ENCODE measurements at regions not wholly inside any gene's neighbourhood (a gene's known extent, or its start where the extent isn't known, plus 50 kb on each side); places are given as distances from the start of the nearest gene placed in this dataset.
A peak's percentile ranks its signal among the peaks of the same experiment; 100 is the strongest.

DNA sequence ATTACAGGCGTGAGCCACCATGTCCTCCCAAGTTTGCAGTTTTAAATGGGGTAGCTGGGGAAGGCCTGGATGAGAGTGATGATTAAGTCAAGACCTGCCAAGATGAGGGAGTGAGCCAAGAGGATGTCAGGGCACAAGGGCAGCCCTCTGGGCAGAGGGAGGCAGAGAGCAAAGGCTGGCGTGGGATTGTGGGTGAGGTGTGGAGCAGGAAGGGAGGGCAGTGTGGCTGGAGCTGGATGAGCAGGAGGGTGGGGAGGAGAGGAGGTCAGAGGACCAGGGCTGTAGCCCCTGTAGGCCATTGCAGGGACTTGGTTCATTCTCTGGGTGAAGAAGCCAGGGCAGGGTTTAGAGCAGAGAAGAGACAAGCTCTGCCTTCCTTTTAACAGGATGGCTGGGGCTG, 53.7 kb upstream of the CTNNA1 start:
- Histone ChIP-seq H2AFZ (ENCODE audit: low read length) (no peak overlapping the region), H3K9me2 (replicated peaks; ENCODE audit: low read depth, low read length) (no peaks in the 10 kb centered on the region), H3K36me3 (ENCODE audit: insufficient read depth, low read length) (no peaks in the 10 kb centered on the region), H3K79me2 (ENCODE audit: insufficient read depth, low read length) (no peaks in the 10 kb centered on the region), H3K4me2 (ENCODE audit: low read depth, low read length, poor library complexity, severe bottlenecking) (no peak overlapping the region), H3K27me3 (ENCODE audit: insufficient read depth, low read length, poor library complexity, severe bottlenecking) (peaks cover 5% of the 10 kb centered on the region), H3F3A (ENCODE audit: low read depth) (no peaks in the 10 kb centered on the region), H3K4me1 (ENCODE audit: insufficient read depth, low read length, poor library complexity, severe bottlenecking) (peaks cover 4% of the 10 kb centered on the region), H3K9me3 (ENCODE audit: insufficient read depth, low read depth, low read length) (no peaks in the 10 kb centered on the region), H3K4me3 (ENCODE audit: low read length, poor library complexity, severe bottlenecking) (no peak overlapping the region), H4K20me1 (ENCODE audit: insufficient read depth, low read length, poor library complexity, severe bottlenecking) (no peaks in the 10 kb centered on the region), H3K9ac (ENCODE audit: low read depth, low read length, poor library complexity, severe bottlenecking) (no peak overlapping the region)
- TF ChIP-seq, protein P1, sequence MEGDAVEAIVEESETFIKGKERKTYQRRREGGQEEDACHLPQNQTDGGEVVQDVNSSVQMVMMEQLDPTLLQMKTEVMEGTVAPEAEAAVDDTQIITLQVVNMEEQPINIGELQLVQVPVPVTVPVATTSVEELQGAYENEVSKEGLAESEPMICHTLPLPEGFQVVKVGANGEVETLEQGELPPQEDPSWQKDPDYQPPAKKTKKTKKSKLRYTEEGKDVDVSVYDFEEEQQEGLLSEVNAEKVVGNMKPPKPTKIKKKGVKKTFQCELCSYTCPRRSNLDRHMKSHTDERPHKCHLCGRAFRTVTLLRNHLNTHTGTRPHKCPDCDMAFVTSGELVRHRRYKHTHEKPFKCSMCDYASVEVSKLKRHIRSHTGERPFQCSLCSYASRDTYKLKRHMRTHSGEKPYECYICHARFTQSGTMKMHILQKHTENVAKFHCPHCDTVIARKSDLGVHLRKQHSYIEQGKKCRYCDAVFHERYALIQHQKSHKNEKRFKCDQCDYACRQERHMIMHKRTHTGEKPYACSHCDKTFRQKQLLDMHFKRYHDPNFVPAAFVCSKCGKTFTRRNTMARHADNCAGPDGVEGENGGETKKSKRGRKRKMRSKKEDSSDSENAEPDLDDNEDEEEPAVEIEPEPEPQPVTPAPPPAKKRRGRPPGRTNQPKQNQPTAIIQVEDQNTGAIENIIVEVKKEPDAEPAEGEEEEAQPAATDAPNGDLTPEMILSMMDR (conservative IDR thresholded peaks at IDR 0.05; ENCODE audit: low read length), result no peak
- TF ChIP-seq EZH2phosphoT487 (IDR thresholded peaks at IDR 0.05; ENCODE audit: borderline replicate concordance), result no peak

DNA sequence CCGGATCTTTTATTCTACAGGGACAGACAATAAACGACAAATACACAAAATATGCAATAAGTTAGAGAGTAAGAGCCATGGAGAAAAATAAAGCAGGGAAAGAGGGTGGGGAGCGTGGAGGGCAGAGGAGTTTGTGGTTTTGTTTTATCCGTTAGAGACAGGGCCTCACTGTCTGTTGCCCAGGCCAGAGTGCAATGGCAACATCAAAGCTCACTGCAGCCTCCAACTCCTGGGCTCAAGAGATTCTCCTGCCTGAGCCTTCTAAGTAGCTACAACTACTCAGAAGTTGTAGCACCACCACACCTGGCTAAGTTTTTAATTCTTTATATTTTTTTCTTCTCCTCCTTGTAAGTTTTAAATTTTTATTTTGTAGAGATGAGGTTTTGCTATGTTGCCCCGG, 54.5 kb upstream of the CTNNA1 start:
- Histone ChIP-seq H3K36me3 (ENCODE audit: insufficient read depth, low read length) (no peaks in the 10 kb centered on the region), H3K4me3 (ENCODE audit: low read length, poor library complexity, severe bottlenecking) (no peak overlapping the region), H2AFZ (ENCODE audit: low read length) (no peak overlapping the region), H3K79me2 (ENCODE audit: insufficient read depth, low read length) (no peaks in the 10 kb centered on the region), H3K9ac (ENCODE audit: low read depth, low read length, poor library complexity, severe bottlenecking) (no peak overlapping the region), H3K9me3 (ENCODE audit: insufficient read depth, low read depth, low read length) (no peaks in the 10 kb centered on the region), H3K4me1 (ENCODE audit: insufficient read depth, low read length, poor library complexity, severe bottlenecking) (peaks cover 4% of the 10 kb centered on the region), H3F3A (ENCODE audit: low read depth) (no peaks in the 10 kb centered on the region), H3K9me2 (replicated peaks; ENCODE audit: low read depth, low read length) (no peaks in the 10 kb centered on the region), H4K20me1 (ENCODE audit: insufficient read depth, low read length, poor library complexity, severe bottlenecking) (no peaks in the 10 kb centered on the region), H3K27me3 (ENCODE audit: insufficient read depth, low read length, poor library complexity, severe bottlenecking) (peaks cover 5% of the 10 kb centered on the region), H3K4me2 (ENCODE audit: low read depth, low read length, poor library complexity, severe bottlenecking) (peak overlapping the region; percentile 4)
- no peak for TF ChIP-seq EZH2phosphoT487 (IDR thresholded peaks at IDR 0.05; ENCODE audit: borderline replicate concordance)
- TF ChIP-seq, protein P1 (conservative IDR thresholded peaks at IDR 0.05; ENCODE audit: low read length), result no peak

DNA sequence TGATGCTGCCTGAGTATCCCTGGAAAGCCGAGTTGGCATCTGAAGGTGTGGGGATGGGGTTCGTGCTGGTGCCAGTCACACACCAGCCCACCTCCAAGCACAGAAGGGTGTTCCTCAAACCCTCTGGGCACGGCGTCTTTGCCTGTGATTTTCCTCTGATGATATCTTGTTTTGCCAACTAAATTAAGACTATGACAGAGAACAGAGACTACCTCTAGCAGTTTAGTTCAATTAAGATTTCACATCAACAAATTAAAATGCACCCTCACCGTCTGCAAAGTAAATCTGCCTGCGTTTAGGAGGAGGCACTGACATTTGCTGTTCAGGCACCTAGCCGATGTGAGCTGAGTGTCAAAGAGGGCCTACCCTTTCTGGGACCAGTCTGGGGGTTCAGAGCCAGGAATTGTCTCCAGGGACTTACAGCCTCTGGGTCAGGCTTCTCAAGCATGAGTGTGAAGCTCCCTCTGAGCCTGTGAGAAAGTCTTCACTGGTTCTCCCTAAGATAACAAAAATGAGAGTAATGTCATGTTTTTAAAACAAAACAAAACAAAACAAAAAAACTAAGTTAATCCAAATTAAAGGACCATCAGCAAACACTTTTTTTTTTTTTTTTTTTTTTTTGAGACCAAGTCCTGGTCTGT, 55.4 kb upstream of the CTNNA1 start:
- Histone ChIP-seq H3F3A (ENCODE audit: low read depth) (no peaks in the 10 kb centered on the region), H3K27me3 (ENCODE audit: insufficient read depth, low read length, poor library complexity, severe bottlenecking) (peaks cover 2% of the 10 kb centered on the region), H4K20me1 (ENCODE audit: insufficient read depth, low read length, poor library complexity, severe bottlenecking) (no peaks in the 10 kb centered on the region), H3K9ac (ENCODE audit: low read depth, low read length, poor library complexity, severe bottlenecking) (no peak overlapping the region), H3K9me3 (ENCODE audit: insufficient read depth, low read depth, low read length) (no peaks in the 10 kb centered on the region), H3K9me2 (replicated peaks; ENCODE audit: low read depth, low read length) (no peaks in the 10 kb centered on the region), H2AFZ (ENCODE audit: low read length) (no peak overlapping the region), H3K79me2 (ENCODE audit: insufficient read depth, low read length) (no peaks in the 10 kb centered on the region), H3K4me1 (ENCODE audit: insufficient read depth, low read length, poor library complexity, severe bottlenecking) (peaks cover 4% of the 10 kb centered on the region), H3K4me2 (ENCODE audit: low read depth, low read length, poor library complexity, severe bottlenecking) (no peak overlapping the region), H3K4me3 (ENCODE audit: low read length, poor library complexity, severe bottlenecking) (no peak overlapping the region), H3K36me3 (ENCODE audit: insufficient read depth, low read length) (no peaks in the 10 kb centered on the region)
- TF ChIP-seq, protein P1 (conservative IDR thresholded peaks at IDR 0.05; ENCODE audit: low read length), result no peak
- no peak for TF ChIP-seq EZH2phosphoT487 (IDR thresholded peaks at IDR 0.05; ENCODE audit: borderline replicate concordance)
